ENCODE measurements at regions not wholly inside any gene's neighbourhood (a gene's known extent, or its start where the extent isn't known, plus 50 kb on each side); places are given as distances from the start of the nearest gene placed in this dataset.
A peak's percentile ranks its signal among the peaks of the same experiment; 100 is the strongest.

DNA sequence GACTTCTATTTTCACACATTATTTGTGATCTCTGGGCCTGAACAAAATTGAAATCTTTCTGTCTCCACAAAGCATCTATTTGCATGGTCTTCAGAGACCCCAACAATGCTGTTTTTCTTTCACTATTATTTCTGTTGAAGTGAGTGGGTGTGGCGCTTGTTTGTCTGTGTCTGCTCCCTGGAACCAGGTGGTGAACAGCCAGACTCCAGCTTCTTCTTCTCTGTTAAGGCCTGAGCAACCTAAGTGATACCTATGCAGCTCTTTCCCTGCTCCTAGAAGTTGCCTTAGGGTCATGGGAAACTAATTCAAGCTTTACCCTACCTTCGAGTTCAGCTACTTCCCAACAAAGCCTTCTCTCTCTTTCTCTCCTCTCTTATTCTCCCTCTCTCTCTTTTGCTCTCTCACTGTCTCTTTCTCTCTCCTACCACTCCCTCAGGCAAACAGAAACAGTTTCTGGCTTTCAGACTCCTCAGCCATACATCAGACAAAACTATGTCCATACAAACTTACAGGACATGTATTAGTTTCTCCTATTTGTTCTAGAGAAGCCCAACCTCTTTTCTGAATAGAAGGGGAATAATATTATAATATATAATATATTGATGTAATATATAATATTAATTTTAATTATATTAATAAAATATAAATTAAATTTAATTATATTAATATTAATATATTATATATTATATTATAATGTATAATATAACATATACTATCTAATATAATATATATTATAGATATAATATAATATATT lies 552.5 kb downstream of the DSC3 start:
- Histone ChIP-seq H4K8ac (replicated peaks; ENCODE audit: insufficient read length, low read depth, low read length) (no peak overlapping the region), H4K20me1 (ENCODE audit: control insufficient read depth, insufficient read depth, insufficient read length) (no peaks in the 10 kb centered on the region), H2BK15ac (ENCODE audit: low read depth, low read length) (no peak overlapping the region), H3K4me2 (ENCODE audit: insufficient read depth, insufficient read length, low read length) (no peak overlapping the region), H2BK5ac (ENCODE audit: insufficient read length, low read length) (no peak overlapping the region), H3T11ph (ENCODE audit: low read length) (no peak overlapping the region), H3K4ac (ENCODE audit: low read depth, low read length) (no peak overlapping the region), H3K14ac (ENCODE audit: insufficient read depth, low read length) (no peak overlapping the region), H2AFZ (ENCODE audit: low read length) (no peak overlapping the region), H3K4me1 (ENCODE audit: insufficient read depth, low read length) (no peaks in the 10 kb centered on the region), H2BK20ac (ENCODE audit: low read depth, low read length, poor library complexity, severe bottlenecking) (no peak overlapping the region), H3K9me3 (ENCODE audit: control insufficient read depth, low read depth, low read length) (no peaks in the 10 kb centered on the region), H2BK120ac (ENCODE audit: low read depth, low read length, poor library complexity, severe bottlenecking) (no peak overlapping the region), H4K91ac (ENCODE audit: insufficient read length, low read depth, low read length) (no peak overlapping the region), H3K79me1 (ENCODE audit: insufficient read depth, low read depth, low read length, poor library complexity, severe bottlenecking) (no peaks in the 10 kb centered on the region), H3K79me2 (ENCODE audit: insufficient read depth, low read length) (no peaks in the 10 kb centered on the region), H2BK12ac (ENCODE audit: insufficient read length, low read depth, low read length) (no peak overlapping the region), H3K27ac (ENCODE audit: insufficient read length, low read depth, low read length) (no peak overlapping the region), H3K27me3 (ENCODE audit: insufficient read depth, low read length) (no peaks in the 10 kb centered on the region), H3K18ac (ENCODE audit: insufficient read length, low read depth, low read length) (no peak overlapping the region), H2AK5ac (ENCODE audit: insufficient read length, low read length) (no peak overlapping the region), H3K56ac (ENCODE audit: insufficient read length, low read depth, low read length) (no peak overlapping the region), H3K9ac (ENCODE audit: extremely low read depth, insufficient read length, low read length) (no peak overlapping the region), H3K23me2 (ENCODE audit: insufficient read length, low read depth, low read length, poor library complexity, severe bottlenecking) (no peaks in the 10 kb centered on the region), H3K23ac (ENCODE audit: insufficient read length, low read depth, low read length) (no peak overlapping the region), H4K5ac (ENCODE audit: insufficient read length, low read depth, low read length) (no peak overlapping the region)
- WGBS (ENCODE audit: extremely low coverage, insufficient read length, low lambda C conversion rate): no CpG with 5 or more reads among the region's 2 CpGs
- no peaks in the 10 kb centered on the region; a peak in 1 of 4 replicates for H3K4me1 Mint-ChIP-seq
- H3K4me3 Mint-ChIP-seq: no peak overlapping the region
- H3K27ac Mint-ChIP-seq: peak overlapping the region in 2 of 3 experiments; percentile 1 to 30; a peak in 1 of 7 replicates
- H3K36me3 Mint-ChIP-seq (ENCODE audit: insufficient read depth in 1 of 3, low read depth in 3 of 3): no peaks in the 10 kb centered on the region
- peaks cover 1% of the 10 kb centered on the region; the same call in 1 of the 2 replicates for H3K27me3 Mint-ChIP-seq (ENCODE audit: low read depth)
- TF ChIP-seq, protein P1, sequence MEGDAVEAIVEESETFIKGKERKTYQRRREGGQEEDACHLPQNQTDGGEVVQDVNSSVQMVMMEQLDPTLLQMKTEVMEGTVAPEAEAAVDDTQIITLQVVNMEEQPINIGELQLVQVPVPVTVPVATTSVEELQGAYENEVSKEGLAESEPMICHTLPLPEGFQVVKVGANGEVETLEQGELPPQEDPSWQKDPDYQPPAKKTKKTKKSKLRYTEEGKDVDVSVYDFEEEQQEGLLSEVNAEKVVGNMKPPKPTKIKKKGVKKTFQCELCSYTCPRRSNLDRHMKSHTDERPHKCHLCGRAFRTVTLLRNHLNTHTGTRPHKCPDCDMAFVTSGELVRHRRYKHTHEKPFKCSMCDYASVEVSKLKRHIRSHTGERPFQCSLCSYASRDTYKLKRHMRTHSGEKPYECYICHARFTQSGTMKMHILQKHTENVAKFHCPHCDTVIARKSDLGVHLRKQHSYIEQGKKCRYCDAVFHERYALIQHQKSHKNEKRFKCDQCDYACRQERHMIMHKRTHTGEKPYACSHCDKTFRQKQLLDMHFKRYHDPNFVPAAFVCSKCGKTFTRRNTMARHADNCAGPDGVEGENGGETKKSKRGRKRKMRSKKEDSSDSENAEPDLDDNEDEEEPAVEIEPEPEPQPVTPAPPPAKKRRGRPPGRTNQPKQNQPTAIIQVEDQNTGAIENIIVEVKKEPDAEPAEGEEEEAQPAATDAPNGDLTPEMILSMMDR (conservative IDR thresholded peaks at IDR 0.05): no peak
- H3K9me3 Mint-ChIP-seq: peaks cover 0 to 2% of the 10 kb centered on the region in 2 experiments; a peak in 2 of 5 replicates
- no peak for DNase-seq
